A204.1 (cell line): ENCODE measurements at regions not wholly inside any gene's neighbourhood (a gene's known extent, or its start where the extent isn't known, plus 50 kb on each side); places are given as distances from the start of the nearest gene placed in this dataset.

Source experiments
- FAIRE-seq: peaks from 2 replicates; lab custom pipeline; 2012; peaks lifted over from hg19 to GRCh38; lab: Jason Lieb, UNC

DNA sequence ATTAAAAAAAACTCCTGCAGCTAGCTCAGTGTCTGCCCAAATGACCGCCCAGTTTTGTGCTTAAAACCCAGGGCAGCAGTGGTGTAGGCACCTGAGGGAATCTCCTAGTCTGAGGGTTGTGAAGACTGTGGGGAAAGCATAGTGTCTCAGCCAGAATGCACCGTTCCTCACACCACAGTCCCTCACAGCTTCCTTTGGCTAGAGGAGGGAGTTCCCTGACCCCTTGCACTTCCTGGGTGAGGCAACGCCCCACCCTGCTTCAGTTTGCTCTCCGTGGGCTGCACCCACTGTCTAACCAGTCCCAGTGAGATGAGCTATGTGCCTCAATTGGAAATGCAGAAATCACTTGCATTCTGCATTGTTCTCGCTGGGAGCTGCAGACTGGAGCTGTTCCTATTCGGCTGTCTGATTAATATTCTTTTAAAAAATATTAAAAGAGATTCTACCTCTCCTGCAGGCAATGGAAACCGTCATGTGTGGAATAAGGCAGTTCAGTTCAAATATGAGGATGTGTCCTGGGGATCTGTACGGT is 645.7 kb downstream of the FGF9 start:
- FAIRE-seq: no peak

DNA sequence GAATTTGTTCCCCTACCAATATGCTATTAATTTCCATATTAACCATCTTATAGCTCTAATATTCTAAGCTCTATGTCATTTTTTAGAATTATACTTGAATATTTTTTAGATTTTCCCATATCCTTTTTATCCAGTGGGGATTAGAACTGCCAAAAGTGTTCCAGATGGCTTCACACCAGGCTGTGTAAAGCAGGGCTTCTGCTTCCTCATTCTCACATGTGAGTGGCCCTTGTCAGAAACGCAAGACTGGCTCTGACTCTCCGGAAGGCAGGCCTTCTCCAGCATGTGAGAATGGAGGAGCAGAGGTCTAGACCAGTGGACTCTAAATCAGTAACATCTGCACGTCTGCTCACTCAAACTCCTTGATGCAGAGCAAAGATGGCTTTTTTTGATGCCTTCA is 650.1 kb downstream of the FGF9 start:
- FAIRE-seq: no peak

- no peak for FAIRE-seq
Measured at GRCh38 chr13:22325761-22326160, 654.9 kb downstream of the FGF9 start.

DNA sequence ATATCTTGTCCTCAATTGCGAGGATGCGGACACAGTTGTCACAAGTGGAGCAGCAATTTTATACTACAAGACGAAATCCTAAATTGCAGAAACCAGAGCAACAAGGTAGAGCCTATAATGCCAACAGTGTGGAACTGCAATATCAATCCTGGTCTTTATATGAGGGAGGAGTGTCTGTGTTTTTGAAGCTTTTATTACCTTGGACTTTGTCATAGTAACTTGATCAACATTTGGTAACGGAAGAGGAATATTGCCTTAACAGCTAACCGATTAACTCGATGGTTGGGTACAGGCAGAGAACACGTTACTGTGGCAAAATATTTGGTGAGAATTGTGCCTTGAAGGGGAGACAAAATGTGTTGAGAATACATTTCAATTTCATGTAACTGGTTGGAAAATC is 661.5 kb downstream of the FGF9 start:
- no peak for FAIRE-seq

GRCh38 chr13:22336460-22336859 is 665.6 kb downstream of the FGF9 start:
- no peak for FAIRE-seq

DNA sequence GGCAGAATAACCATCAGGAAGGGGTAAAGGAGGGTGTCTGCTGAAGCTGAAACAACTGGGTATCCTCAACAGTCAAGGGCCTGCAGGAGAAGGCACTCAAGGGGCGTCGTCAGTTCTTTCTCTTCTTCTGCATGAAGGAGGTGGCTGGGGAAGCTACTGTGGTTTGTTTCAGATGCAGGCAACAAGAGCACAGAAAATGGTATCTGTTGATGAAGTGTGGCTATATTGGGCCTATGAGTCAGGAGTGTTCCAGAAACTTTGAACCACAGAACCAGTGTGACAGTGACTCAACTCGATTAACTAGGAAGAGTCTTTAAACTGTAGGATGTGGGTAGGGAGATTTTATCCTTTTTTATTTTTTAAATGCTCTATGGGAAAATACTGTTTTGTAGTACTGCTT is 686.3 kb downstream of the FGF9 start:
- FAIRE-seq: no peak

DNA sequence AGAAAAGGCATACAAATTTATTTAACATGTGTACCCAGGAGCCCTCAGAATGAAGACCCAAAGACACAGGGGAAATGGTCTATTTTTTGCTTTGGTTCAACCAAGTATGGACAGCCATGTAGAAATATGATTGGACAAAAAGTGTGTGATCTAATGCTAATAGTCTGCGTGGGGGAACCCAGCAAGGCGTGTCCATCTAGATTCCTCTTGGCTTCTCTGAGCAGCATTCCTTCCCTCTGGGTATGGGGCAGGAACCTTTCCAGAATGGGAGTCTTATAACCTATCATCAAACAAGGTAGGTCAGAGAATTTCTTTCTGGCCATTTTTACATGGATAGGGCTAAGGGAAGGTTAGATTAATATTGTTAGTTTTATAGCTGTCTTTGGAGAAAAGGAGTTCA is 698.2 kb downstream of the FGF9 start:
- FAIRE-seq: no peak

DNA sequence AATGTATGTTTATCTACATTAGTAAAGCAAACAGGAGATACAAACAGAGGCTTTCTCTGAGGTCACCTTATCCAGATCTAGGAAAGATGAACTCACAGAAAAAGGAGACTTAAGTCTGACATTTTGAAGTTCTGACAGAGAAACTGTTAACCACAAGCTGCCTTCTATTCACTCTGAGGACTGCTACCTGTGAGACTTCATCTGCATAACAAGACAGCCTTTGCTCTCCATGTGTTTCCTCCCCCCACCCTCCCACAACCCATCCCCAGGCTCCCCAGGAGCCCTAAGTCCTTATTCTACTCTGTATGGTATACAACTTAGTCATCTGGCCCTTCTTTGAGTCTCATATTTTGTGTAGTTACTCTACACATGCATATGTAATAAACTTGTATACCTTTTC is 699.0 kb downstream of the FGF9 start:
- no peak for FAIRE-seq

DNA sequence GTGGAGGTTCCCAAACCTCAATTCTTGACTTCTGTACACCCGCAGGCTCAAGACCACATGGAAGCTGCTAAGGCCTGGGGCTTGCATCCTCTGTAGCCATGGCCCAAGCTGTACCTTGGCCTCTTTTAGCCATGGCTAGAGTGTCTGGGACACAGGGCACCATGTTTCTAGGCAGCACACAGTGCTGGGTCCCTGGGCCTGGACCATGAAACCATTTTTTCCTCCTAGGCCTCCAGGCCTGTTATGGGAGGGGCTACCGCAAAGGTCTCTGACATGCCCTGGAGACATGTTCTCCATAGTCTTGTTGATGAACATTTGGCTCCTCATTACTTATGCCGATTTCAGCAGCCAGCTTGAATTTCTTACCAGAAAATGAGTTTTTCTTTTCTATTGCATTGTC is 701.4 kb downstream of the FGF9 start:
- FAIRE-seq: no peak

DNA sequence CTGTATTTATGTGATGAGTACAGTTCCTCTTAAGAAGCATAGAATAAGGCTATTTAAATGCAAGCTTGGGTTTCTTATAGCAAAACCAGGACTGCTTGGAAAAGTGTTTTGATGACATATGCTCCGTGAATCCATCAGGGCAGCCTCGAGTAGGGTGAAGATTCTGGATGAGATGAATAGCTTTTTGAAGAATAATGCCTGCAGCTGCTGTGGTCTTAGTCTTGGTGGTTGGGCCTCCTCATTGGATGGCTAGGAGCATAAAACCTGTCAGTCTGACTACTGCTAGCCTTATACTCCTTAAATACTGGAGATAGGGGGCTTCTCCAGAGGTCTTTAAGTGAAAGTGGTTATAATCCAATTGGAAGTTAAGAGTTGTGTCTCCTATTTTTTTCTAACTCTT is 704.3 kb downstream of the FGF9 start:
- no peak for FAIRE-seq

DNA sequence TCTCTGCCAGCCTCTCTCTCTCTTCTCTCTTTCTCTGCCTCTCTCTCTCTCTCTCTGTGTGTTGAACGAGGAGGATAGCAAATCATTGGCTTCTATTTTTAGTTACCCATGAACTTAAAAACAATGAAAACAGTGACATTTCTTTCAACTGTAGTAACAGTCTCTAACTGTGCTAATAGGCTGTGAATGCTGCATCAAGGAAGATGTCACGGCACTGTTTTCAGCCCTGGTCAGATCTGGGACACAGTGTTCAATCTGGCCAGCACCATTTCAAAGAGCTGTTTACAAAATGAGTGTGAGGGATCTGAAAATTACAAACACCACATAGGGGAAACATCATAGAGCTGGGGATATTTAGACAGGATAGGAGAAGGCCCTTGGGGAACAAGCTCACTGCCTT is 717.0 kb downstream of the FGF9 start:
- FAIRE-seq: no peak

GRCh38 chr13:22399801-22400420 is 729.0 kb downstream of the FGF9 start:
- no peak for FAIRE-seq

GRCh38 chr13:22402682-22403081 is 731.8 kb downstream of the FGF9 start:
- FAIRE-seq: no peak

- FAIRE-seq: no peak
Measured at GRCh38 chr13:22403144-22403543, 732.3 kb downstream of the FGF9 start.

- no peak for FAIRE-seq
Measured at GRCh38 chr13:22405891-22406290, 735.0 kb downstream of the FGF9 start.

GRCh38 chr13:22412452-22412851 is 741.6 kb downstream of the FGF9 start:
- FAIRE-seq: no peak

- no peak for FAIRE-seq
Measured at GRCh38 chr13:22422023-22422422, 751.1 kb downstream of the FGF9 start.

DNA sequence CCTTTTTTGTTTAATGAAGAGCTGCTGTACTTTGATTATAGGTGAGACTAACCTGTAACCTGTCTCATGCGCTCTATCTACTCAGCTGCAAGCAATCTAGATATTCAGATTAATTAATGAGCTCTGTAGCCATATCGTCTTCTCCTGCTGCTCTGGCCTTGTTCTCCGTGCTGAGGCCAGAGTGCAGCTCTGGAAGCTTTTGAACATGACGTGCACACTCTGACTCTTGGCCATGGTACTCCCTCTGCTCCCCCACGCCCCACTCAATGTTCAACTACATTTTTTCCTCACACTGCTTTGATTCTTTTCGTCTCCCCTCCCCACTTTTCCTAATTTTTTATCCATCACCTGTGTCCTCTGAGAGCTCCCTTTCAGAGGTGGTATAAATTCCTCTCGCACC is 751.8 kb downstream of the FGF9 start:
- FAIRE-seq: no peak

DNA sequence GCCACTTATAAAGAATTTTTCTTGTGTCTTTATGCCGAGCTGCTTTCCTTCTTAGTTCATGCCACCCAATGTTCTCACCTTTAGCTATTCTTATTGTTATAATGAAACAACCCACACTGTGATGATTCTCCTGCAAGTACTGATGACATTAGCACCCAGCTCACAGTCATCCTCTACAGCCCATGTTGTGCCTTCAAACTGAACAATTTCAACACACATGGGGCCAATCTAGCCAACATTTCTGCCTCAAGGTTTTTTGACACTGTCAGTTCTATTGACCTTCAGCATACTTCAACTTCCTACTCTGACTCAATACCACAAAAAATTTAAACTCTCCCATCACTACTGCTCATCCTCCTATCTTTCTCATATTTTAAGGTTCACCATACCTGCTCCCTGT is 752.4 kb downstream of the FGF9 start:
- no peak for FAIRE-seq

DNA sequence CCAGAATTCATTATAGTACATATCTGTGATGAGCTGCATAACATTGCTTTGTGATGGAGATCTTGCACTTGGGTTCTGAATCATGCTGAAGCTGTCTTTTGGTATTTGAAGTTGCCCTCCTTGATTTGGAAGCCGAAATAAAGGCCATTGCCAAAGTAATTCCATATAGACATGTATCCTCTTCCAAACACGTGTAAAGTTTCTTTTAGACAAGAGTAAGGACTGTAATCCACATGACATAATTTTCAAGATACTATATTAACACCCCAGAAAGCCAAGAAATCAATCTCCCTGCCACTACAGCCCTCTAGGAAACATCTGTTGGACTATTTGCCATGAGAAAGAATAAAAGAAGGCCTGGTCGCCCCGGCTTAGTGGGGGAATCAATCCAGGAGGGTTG is 754.2 kb downstream of the FGF9 start:
- no peak for FAIRE-seq

DNA sequence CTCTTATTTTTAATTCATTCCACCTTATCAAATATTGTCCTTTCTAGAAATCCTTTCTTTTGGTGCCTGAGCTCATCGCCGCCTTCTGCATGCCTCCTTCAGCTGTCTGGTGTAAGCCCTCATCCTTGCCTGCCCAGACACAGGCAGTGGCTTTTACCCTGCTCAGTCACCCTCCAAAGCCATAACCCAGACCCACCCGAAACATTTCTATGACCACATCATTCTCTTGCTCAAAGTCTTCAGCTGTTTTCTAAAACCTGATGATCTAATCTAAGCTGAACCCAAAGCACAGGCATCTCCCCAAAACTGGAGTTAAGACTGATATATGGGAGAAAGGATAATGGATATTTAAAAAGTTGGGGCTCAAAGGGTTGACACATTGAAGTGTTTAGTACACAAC is 753.7 kb upstream of the SGCG start:
- FAIRE-seq: no peak

DNA sequence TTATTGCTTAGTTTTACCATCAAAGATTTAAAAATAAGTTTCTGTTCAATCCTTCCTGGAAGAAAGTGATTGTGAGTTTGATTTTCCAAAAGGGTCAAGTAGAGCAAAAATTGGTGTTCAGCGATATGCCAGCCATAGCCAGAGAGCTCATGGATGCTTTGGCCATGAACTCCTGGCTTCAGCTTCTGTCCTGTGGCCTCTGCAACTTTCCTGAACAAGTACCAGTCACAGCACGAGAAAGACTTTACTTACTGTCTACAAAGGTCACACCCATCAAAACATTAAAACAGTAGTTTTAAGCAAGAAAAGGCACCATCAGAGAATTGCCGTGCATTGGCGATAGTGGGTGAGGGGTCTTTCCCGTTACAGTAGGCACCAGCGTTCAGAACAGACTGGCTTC is 753.0 kb upstream of the SGCG start:
- no peak for FAIRE-seq

- FAIRE-seq: no peak
Measured at GRCh38 chr13:22428188-22428828, 752.5 kb upstream of the SGCG start.

- FAIRE-seq: no peak
Measured at GRCh38 chr13:22432690-22433089, 748.1 kb upstream of the SGCG start.
